HUES6 (cell line): ENCODE measurements at regions not wholly inside any gene's neighbourhood (a gene's known extent, or its start where the extent isn't known, plus 50 kb on each side); places are given as distances from the start of the nearest gene placed in this dataset.

ENCODE experiments used
- H3K27ac ChIP-seq: 2 replicates; pipeline ENCODE4 v1.7.0; 2013; ENCODE audit warnings: low read depth, mild to moderate bottlenecking, low read length, inconsistent platforms
- H3K27me3 ChIP-seq: 2 replicates; pipeline ENCODE4 v1.6.1; 2013; ENCODE audit warnings: low read length; ENCODE audit not compliant: control insufficient read depth, insufficient read depth
- H3K36me3 ChIP-seq: 2 replicates; pipeline ENCODE4 v1.6.1; 2013; ENCODE audit warnings: low read length; ENCODE audit not compliant: control insufficient read depth, insufficient read depth
- H3K4me1 ChIP-seq: 2 replicates; pipeline ENCODE4 v1.6.1; 2013; ENCODE audit warnings: low read length; ENCODE audit not compliant: control insufficient read depth, insufficient read depth
- H3K4me3 ChIP-seq: 2 replicates; pipeline ENCODE4 v1.5.1; 2013; ENCODE audit warnings: low read depth, low read length
- H3K9ac ChIP-seq: one replicate; pipeline ENCODE4 v1.6.1; 2013; ENCODE audit warnings: mild to moderate bottlenecking, low read length
- H3K9me3 ChIP-seq: 2 replicates; pipeline ENCODE4 v1.6.1; 2013; ENCODE audit warnings: low read depth, low read length; ENCODE audit not compliant: control insufficient read depth, insufficient read depth

DNA sequence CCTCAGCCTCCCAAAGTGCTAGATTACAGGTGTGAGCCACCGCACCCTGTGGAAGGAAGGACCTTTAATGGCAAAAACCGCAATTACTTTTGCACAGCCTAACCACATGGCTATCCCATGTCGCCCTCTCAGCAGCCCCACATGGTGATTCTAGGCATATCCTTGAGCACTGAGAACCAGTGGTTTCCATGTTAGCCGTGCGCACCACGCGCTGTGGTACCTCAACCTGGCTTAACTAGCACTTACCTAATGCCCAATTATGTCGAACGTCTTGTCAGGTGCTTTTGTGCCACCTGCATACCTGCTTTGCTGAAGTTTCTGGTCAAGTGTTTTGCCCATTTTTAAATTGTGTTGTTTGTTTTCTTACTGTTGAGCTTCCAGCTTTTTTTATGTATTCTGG is 697.9 kb downstream of the BRD1 start:
- no peaks in the 10 kb centered on the region for H3K36me3 ChIP-seq
- H3K27ac ChIP-seq, result no peak overlapping the region
- peaks cover 4% of the 10 kb centered on the region; the same call in 1 of the 2 replicates for H3K9me3 ChIP-seq
- H3K9ac ChIP-seq, result no peak overlapping the region
- no peaks in the 10 kb centered on the region for H3K27me3 ChIP-seq
- no peaks in the 10 kb centered on the region; the same call in 1 of the 2 replicates for H3K4me1 ChIP-seq
- H3K4me3 ChIP-seq, result no peak overlapping the region

DNA sequence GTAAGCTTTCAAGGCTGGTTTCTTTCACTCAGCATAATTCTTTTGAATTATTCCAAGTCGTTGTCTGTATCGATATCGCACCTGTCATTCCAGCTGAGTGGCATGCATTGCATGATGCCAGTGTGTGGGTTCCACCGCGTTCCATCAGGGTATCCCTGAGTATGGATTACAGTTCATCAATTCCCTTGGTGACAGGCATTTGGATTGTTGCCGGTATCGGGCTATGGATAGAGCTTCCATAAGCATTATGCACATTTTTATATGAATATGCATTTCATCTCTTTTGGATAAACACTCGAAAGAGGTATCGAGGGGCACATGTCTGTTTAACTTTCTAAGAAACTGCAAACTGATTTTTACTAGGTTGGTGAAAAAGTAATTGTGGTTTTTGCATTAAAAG is 698.8 kb downstream of the BRD1 start:
- no peaks in the 10 kb centered on the region for H3K36me3 ChIP-seq
- H3K27me3 ChIP-seq, result no peaks in the 10 kb centered on the region
- H3K27ac ChIP-seq, result no peak overlapping the region
- peaks cover 5% of the 10 kb centered on the region for H3K9me3 ChIP-seq
- H3K9ac ChIP-seq, result no peak overlapping the region
- H3K4me1 ChIP-seq, result no peaks in the 10 kb centered on the region; the same call in 1 of the 2 replicates
- no peak overlapping the region for H3K4me3 ChIP-seq

DNA sequence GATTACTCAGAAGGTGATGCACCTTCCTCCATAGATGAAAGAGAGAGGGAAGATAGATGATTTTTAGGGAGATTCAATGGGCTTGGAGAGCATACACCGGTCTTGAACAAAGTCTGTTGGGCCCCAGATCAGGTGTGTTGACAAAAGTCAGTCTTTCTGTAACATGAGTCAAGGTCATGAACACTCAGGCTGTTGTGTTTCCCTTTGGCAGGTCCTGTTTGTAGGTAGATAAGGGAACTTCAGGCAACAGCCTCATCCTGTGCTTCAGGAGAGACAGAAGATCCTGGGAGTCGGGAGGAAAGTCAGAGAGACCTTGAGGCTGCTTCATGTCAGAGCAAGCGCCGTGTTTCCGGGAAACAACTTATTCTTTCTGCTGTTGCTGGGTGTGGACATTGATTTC is 703.1 kb downstream of the BRD1 start:
- Histone ChIP-seq H3K27ac (no peak overlapping the region), H3K4me3 (no peak overlapping the region), H3K4me1 (peaks cover 11% of the 10 kb centered on the region), H3K9me3 (peaks cover 14% of the 10 kb centered on the region), H3K36me3 (no peaks in the 10 kb centered on the region), H3K9ac (no peak overlapping the region), H3K27me3 (no peaks in the 10 kb centered on the region)

DNA sequence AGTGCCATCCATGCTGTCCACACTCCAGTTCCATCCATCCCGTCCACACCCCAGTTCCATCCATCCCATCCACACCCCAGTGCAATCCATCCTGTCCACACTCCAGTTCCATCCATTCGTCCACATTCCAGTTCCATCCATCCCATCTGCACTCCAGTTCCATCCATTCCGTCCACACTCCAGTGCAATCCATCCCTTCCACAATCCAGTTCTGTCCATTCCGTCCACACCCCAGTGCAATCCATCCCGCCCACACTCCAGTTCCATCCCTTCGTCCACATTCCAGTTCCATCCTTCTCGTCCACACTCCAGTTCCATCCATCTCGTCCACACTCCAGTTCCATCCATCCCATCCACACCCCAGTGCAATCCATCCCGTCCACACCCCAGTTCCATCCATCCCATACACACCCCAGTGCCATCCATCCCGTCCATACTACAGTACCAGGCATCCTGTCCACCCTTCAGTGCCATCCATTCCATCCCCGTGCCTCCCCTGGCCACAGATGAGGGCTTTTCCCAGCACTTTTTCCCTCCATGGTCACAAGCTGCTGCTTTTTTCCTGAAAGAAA is 704.0 kb downstream of the BRD1 start:
- H3K9me3 ChIP-seq, result peaks cover 14% of the 10 kb centered on the region
- H3K4me3 ChIP-seq, result no peak overlapping the region
- no peak overlapping the region for H3K9ac ChIP-seq
- H3K27ac ChIP-seq, result no peak overlapping the region
- H3K36me3 ChIP-seq, result no peaks in the 10 kb centered on the region
- no peaks in the 10 kb centered on the region for H3K27me3 ChIP-seq
- H3K4me1 ChIP-seq, result peaks cover 20% of the 10 kb centered on the region

DNA sequence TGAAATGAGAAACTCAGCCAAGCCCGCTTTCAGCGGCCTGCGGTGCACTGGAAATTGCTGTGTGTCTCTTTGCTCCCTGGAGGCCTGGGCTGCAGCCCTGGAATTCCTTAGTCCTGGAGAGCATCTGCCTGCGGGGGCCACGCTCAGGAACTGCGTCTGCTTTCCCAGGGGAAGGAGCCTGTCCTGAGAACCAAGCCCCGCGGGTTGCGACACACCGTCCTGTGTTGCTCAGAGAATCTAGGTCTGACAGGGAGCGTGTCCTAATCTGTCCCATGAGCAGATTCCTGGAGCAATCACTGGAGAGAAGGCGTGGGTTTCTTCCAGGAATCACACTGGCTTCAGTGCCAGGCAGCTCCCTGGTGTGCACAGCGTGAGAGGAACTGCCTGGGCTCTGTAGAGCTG is 708.1 kb downstream of the BRD1 start:
- no peak overlapping the region for H3K27ac ChIP-seq
- H3K9me3 ChIP-seq, result peaks cover 10% of the 10 kb centered on the region; the same call in 1 of the 2 replicates
- no peak overlapping the region for H3K4me3 ChIP-seq
- H3K36me3 ChIP-seq, result no peaks in the 10 kb centered on the region
- peak overlapping the region; percentile 25 for H3K9ac ChIP-seq
- H3K27me3 ChIP-seq, result no peaks in the 10 kb centered on the region
- peaks cover 20% of the 10 kb centered on the region for H3K4me1 ChIP-seq

DNA sequence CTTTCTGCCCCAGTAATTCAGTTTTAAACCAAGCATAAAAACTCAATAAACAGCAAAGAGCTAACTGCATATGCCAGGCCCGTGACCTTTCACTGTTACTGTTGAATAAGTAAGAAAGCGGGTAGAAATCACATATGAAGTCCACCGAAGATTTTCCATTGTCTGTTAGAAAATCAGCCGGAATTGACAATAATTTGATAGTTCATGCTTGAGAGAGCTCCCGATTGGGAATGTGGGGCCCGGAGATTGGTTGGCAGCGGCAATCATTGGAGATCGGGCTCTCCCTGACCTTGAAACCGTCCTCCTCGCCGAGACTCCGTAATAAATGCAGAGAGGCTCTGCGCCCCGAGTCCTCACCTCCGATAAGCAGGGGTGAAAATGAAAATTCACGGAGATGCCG is 709.6 kb downstream of the BRD1 start:
- Histone ChIP-seq H3K27ac (no peak overlapping the region), H3K27me3 (no peaks in the 10 kb centered on the region), H3K4me1 (peaks cover 20% of the 10 kb centered on the region), H3K4me3 (no peak overlapping the region), H3K36me3 (no peaks in the 10 kb centered on the region), H3K9ac (no peak overlapping the region), H3K9me3 (0 out of 2 replicates have a peak, but pooled peaks cover 2% of the 10 kb centered on the region)

DNA sequence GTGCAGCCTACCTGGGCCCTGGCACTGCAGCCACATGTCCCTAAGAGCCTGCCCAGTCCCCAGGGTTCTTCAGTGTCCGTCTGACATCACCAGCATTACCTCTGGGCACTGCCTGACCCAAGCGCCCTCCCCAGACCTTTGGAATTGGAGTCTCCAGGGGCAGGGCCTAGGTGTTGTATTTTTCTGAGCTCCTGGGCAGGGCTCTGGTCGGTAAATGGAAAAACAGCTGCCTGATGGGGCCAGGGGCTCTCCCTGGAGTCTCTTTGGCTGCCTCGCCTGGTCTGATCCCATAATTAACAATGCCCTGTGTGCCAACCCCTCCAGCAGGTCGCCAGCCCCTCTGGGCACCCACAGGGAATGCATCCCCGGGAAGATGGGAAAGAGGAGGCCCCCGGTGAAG is 710.2 kb downstream of the BRD1 start:
- 0 out of 2 replicates have a peak, but pooled peaks cover 2% of the 10 kb centered on the region for H3K9me3 ChIP-seq
- no peaks in the 10 kb centered on the region for H3K27me3 ChIP-seq
- peaks cover 20% of the 10 kb centered on the region for H3K4me1 ChIP-seq
- H3K9ac ChIP-seq, result no peak overlapping the region
- H3K27ac ChIP-seq, result no peak overlapping the region
- H3K36me3 ChIP-seq, result no peaks in the 10 kb centered on the region
- H3K4me3 ChIP-seq, result no peak overlapping the region

DNA sequence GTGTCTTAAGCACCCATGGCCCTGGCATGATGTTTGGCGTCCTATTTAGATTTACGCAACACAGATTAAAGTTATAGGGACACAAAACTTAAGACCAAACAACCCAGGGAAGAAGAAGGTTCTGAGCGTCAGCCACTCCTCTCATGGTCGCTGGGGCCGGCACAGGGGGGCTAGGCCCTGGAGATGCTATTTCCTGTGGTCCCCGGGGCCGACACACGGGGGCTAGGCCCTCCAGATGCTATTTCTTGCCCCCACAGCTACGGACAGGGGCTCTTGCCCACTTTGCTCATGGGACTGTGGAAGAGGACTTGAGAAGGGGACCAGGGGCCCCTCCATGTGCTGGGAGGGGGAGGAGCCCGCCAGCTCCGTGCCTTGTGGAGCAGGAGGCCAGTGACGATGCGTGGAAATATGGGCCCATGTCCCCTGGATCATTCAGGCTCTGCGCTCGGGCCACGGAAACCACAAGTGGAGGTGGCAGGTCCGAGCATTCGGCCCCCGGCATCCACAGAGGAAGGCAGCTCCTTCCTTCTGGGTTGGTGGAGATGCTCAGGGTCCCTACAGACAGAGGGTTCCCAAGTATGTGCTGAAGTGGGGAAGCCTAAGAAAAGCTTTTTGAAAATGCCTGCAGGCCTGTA is 711.1 kb downstream of the BRD1 start:
- Histone ChIP-seq H3K27me3 (no peaks in the 10 kb centered on the region), H3K9ac (no peak overlapping the region), H3K4me3 (no peak overlapping the region), H3K4me1 (peaks cover 20% of the 10 kb centered on the region), H3K9me3 (0 out of 2 replicates have a peak, but pooled peaks cover 2% of the 10 kb centered on the region), H3K27ac (no peak overlapping the region), H3K36me3 (no peaks in the 10 kb centered on the region)

DNA sequence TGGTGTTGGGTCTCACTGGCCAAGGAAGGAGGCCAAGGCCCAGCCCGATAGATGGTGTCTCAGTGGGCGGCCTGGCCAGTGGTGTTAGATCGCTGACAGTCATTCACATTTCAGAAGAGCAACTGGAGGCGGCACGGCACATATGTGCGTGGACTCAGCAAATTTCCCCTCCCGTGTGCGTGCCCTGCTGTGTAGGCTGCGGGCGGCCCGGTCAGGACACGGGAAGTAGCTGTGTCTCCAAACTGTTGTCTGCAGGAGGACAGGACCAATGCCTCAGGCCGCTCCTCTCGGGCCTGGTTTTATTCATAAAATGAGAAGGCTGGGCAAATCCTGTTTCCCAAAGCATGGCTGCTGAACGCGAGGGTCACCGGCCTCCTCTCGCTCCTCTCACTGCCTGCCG is 711.7 kb downstream of the BRD1 start:
- Histone ChIP-seq H3K4me1 (peaks cover 20% of the 10 kb centered on the region), H3K36me3 (no peaks in the 10 kb centered on the region), H3K9ac (no peak overlapping the region), H3K9me3 (no peaks in the 10 kb centered on the region), H3K4me3 (no peak overlapping the region), H3K27ac (no peak overlapping the region), H3K27me3 (no peaks in the 10 kb centered on the region)

DNA sequence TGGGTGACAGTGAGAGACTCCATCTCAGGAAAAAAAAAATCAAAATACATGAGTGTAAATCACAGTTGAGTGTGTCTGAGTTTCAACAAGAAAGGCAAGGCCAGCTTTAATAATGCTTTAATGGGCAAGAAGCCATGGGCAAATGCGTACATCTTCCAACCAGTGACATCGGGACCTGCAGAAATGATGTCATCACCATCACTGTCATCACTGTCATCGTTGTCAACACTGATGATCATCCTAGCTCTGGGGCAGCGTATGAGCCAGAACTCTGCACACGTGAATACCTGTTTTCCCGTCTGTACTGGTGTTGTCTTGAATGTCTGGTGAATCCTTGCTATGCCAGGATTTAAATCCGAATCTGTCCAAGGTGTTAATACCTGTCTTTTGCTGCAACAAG is 712.5 kb downstream of the BRD1 start:
- no peak overlapping the region for H3K27ac ChIP-seq
- peaks cover 15% of the 10 kb centered on the region for H3K4me1 ChIP-seq
- H3K9me3 ChIP-seq, result no peaks in the 10 kb centered on the region
- no peak overlapping the region for H3K9ac ChIP-seq
- no peak overlapping the region for H3K4me3 ChIP-seq
- no peaks in the 10 kb centered on the region for H3K27me3 ChIP-seq
- H3K36me3 ChIP-seq, result no peaks in the 10 kb centered on the region

DNA sequence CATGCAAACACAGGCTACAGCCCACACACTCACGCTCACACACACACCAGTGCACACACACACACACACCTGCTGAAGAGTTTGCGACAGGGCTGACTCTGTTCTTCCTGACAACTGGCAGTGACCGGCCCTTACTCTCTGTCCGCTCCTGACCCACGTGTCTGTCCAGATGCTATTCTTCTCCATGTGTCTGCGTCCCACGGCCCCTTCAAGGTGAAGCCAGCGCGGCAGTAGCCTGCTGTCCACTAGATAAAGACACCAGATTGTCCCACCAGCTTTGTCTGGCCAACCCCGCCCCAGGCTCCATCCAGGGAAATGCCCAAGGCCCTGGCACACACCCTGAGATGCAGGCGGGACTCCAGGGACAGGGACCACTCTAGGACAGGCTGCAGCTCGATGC is 713.9 kb downstream of the BRD1 start:
- H3K27me3 ChIP-seq, result no peaks in the 10 kb centered on the region
- H3K4me1 ChIP-seq, result peaks cover under 1% of the 10 kb centered on the region; the same call in 1 of the 2 replicates
- no peak overlapping the region for H3K4me3 ChIP-seq
- no peaks in the 10 kb centered on the region for H3K36me3 ChIP-seq
- H3K27ac ChIP-seq, result no peak overlapping the region
- H3K9me3 ChIP-seq, result no peaks in the 10 kb centered on the region
- no peak overlapping the region for H3K9ac ChIP-seq
